ENCODE measurements at regions not wholly inside any gene's neighbourhood (a gene's known extent, or its start where the extent isn't known, plus 50 kb on each side); places are given as distances from the start of the nearest gene placed in this dataset.

DNA sequence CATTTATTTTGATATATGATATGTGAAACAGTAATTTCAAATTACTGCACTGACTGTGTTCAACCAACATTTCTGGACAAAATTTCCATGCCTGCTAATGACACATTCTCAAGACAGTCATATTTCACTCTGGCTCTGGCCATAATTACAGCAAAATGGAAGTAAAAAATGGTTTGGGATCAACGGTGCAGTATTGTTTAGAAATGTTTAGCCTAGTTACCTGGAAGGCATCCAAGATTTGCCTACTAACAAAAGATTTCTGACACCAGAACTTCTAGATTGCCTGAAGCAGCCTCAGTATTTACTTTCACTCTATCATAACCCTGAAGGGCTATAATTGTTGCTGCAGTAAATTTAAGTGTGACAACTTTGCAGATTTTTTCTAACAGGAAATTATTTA is 416.3 kb downstream of the PCDH10 start:
- TF ChIP-seq, protein P1, sequence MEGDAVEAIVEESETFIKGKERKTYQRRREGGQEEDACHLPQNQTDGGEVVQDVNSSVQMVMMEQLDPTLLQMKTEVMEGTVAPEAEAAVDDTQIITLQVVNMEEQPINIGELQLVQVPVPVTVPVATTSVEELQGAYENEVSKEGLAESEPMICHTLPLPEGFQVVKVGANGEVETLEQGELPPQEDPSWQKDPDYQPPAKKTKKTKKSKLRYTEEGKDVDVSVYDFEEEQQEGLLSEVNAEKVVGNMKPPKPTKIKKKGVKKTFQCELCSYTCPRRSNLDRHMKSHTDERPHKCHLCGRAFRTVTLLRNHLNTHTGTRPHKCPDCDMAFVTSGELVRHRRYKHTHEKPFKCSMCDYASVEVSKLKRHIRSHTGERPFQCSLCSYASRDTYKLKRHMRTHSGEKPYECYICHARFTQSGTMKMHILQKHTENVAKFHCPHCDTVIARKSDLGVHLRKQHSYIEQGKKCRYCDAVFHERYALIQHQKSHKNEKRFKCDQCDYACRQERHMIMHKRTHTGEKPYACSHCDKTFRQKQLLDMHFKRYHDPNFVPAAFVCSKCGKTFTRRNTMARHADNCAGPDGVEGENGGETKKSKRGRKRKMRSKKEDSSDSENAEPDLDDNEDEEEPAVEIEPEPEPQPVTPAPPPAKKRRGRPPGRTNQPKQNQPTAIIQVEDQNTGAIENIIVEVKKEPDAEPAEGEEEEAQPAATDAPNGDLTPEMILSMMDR (IDR thresholded peaks at IDR 0.05) = no peak
- TF ChIP-seq, protein P2, sequence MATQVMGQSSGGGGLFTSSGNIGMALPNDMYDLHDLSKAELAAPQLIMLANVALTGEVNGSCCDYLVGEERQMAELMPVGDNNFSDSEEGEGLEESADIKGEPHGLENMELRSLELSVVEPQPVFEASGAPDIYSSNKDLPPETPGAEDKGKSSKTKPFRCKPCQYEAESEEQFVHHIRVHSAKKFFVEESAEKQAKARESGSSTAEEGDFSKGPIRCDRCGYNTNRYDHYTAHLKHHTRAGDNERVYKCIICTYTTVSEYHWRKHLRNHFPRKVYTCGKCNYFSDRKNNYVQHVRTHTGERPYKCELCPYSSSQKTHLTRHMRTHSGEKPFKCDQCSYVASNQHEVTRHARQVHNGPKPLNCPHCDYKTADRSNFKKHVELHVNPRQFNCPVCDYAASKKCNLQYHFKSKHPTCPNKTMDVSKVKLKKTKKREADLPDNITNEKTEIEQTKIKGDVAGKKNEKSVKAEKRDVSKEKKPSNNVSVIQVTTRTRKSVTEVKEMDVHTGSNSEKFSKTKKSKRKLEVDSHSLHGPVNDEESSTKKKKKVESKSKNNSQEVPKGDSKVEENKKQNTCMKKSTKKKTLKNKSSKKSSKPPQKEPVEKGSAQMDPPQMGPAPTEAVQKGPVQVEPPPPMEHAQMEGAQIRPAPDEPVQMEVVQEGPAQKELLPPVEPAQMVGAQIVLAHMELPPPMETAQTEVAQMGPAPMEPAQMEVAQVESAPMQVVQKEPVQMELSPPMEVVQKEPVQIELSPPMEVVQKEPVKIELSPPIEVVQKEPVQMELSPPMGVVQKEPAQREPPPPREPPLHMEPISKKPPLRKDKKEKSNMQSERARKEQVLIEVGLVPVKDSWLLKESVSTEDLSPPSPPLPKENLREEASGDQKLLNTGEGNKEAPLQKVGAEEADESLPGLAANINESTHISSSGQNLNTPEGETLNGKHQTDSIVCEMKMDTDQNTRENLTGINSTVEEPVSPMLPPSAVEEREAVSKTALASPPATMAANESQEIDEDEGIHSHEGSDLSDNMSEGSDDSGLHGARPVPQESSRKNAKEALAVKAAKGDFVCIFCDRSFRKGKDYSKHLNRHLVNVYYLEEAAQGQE (IDR thresholded peaks at IDR 0.05; ENCODE audit: insufficient read depth in 1 of 2, low read depth in 2 of 2, low read length in 1 of 2) = no peak
- no peak for TF ChIP-seq POLR2AphosphoS5 (IDR thresholded peaks at IDR 0.05; ENCODE audit: low read depth, low read length)
- TF ChIP-seq SIN3A (IDR thresholded peaks at IDR 0.05; ENCODE audit: borderline replicate concordance, insufficient read depth, low read depth, low read length) = no peak

Data from Panc1 (cell line).